G401 (cell line): ENCODE measurements at regions not wholly inside any gene's neighbourhood (a gene's known extent, or its start where the extent isn't known, plus 50 kb on each side); places are given as distances from the start of the nearest gene placed in this dataset.
A peak's percentile ranks its signal among the peaks of the same experiment; 100 is the strongest.

Source experiments
- DNase-seq: peaks from one replicate; pipeline ENCODE4 v3.0.0-alpha.2; 2015; ENCODE audit warnings: low spot score
- in situ Hi-C: cut with HindIII; loops from 2 replicates; pipeline ENCODE4 v1.10.0; 2016; ENCODE audit warnings: low sequenced_read_pairs, mixed read lengths

DNA sequence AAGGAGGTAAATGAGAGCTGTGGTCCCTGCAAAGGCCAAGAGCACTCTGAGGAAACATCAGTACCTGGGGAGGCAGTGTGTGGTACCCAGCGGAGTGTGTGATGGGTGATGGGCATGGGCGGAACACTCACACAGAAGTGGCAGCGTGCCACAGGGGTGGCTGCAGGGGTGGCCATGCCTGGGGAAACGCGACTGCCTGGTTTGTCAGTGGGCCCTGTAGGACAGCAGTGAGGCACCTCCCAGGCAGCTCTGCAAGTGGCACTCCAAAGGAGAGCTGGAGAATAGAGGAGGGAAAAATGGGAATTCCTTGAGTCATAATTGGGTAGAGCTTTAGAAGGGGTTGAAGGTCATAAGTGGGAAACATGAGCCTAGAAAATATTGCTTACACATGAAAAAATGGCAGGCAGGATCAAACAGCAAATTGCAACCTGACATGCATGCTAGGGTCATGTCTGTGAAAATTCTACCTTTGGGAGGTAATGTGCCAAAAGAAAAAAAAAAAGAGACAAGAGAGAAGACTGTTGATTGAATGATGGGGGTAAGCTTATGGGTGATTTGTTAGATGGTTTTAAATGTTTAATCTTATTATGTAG, 138.4 kb downstream of the RPLP1 start:
- no peak for DNase-seq
- in situ Hi-C loops: no loop called here

- no peak for DNase-seq
- in situ Hi-C loops: no loop called here
Measured at GRCh38 chr15:69591905-69592508, 139.4 kb downstream of the RPLP1 start.

- no peak for DNase-seq
- in situ Hi-C loops: no loop called here
Measured at GRCh38 chr15:69592954-69593353, 140.3 kb downstream of the RPLP1 start.

DNA sequence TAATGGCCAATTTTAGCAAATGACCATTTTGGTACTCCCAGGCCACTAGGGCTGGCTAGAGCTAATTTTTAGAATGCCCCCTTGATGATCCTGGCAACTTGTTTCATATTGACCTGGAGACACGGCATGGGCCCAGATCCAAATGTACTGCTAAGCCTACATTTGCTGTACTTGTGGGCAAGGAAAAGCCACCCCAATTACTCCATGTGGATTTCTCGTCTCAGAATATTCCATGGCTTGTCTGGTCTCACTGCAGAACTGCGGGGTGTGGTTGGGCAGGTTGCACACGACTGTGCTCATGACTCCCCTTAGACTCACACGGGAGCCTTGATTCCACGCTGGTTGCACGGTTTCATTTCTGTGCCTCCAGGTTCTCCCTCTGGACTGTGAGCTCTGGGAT, 140.9 kb downstream of the RPLP1 start:
- in situ Hi-C loops: no loop called here
- no peak for DNase-seq

- peak; percentile 28 for DNase-seq
- in situ Hi-C loops: no loop called here
Measured at GRCh38 chr15:69593981-69594966, 141.7 kb downstream of the RPLP1 start.

GRCh38 chr15:69595009-69595791, 142.6 kb downstream of the RPLP1 start:
- in situ Hi-C loops: no loop called here
- peak; percentile 45 for DNase-seq

DNA sequence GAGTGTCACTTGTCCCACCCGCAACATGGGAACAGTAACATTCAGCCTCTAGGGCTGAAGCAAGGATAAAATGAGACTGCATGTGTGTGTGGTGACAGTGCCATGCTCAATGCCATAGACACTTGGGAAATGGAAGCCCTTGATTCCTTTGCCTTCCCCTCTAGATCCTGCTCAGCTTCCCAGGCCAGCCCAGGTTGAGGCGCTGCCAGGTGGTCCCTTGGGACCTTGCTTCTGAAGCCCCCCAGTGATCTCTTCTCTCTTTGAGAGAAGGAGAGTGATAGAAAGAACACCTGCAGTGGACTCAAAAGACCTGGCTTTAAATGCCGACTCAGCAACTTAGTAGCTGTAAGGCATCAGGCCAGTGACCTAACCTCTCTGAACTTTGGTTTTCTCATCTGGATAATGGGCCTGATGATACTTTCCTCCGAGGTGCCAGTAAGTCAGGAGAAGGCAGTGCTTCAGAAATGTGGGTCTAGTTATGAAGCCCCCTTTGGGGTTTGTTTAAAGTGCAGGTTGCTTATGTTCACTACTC, 144.5 kb downstream of the RPLP1 start:
- no peak for DNase-seq
- in situ Hi-C loops: no loop called here

- in situ Hi-C loops: no loop called here
- no peak for DNase-seq
Measured at GRCh38 chr15:69599271-69599670, 146.7 kb downstream of the RPLP1 start.

DNA sequence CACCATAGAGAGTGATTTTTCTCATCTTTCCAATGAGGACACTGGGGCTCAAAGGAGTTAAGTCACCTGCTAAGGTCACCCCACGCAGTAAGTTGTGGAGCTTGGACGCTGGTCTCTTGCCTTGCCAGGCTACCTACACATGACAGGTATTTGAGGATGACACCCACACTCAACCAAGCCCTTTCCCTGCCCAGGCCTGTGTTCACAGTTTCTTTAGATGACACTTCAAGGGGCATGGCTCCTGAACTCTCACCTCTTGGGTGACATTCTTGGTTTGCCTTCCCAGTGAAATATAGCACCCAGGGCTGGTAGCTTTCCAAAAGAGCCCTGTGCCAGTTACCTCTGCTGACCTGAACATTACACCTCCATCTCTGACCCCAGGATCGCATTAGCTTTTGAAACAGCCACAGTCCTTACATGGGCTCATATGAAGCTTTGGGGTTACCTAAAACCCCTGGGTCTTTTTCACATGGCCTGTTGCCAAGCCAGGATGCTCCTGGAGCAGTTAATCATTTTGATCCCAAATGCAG, 148.0 kb downstream of the RPLP1 start:
- in situ Hi-C loops: no loop called here
- DNase-seq: no peak

DNA sequence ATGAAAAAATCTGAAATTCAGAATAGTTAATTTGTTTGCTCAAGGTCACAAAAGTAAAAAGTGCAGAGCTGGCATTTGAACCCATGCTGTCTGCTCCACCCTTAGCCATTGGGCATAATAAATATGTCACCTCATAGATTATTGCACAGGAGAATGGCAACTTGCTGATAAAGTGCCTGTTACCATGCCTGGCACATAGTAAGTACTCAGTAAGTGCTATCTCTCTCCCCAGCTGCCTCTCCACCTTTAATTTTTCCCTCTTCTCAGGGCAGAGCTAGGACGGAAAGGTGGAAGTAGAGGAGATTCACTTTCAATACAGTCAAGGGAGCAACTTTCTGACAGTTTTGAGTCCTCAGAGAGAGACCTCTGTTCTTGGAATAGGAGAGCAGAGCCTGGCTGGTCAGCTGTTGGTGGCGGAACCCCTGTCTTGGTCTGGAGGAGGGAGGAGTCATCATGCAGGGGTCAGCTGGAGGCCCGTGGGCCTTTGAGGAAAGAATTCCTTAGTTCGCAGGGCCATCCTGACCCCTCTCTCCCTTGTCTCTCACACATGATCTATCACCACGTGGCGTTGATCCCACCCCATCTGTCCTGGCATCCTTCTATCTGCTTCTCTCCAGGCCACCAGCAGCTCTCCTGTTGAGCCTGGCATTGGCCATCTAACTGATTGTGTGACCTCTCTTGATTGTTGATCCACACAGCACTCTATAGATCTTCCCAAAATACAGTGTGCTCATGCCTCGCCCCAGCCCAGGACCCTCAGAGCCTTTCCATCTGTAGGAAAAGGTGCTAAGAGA, 149.3 kb downstream of the RPLP1 start:
- in situ Hi-C loops: no loop called here

GRCh38 chr15:69602921-69603320, 150.3 kb downstream of the RPLP1 start:
- in situ Hi-C loops: no loop called here
- no peak for DNase-seq

More for the DNA sequence above, 149.3 kb downstream of the RPLP1 start:
- no peak for DNase-seq

- DNase-seq: no peak
- in situ Hi-C loops: no loop called here
Measured at GRCh38 chr15:69603369-69604071, 150.9 kb downstream of the RPLP1 start.

GRCh38 chr15:69604072-69604411, 151.4 kb downstream of the RPLP1 start:
- no peak for DNase-seq
- in situ Hi-C loops: no loop called here

DNA sequence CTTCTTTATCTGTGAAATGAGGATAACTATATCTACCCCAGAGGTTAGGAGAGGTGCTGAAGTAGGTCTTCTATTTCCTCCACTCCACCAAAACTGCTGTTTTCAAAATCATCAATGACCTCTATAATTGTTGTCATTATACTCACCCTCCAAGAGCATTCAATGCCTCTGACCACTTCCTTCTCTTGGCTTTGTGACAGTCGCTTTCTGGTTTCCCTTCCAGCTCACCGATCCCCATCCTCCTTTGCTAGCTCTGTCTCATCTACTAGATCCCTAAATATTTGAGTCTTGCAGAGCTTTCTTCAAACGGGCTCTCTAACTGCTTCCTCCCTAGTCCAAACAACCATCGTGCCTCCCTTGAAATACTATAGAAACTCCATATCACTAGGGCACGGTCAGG, 153.5 kb downstream of the RPLP1 start:
- in situ Hi-C loops: no loop called here
- no peak for DNase-seq

DNA sequence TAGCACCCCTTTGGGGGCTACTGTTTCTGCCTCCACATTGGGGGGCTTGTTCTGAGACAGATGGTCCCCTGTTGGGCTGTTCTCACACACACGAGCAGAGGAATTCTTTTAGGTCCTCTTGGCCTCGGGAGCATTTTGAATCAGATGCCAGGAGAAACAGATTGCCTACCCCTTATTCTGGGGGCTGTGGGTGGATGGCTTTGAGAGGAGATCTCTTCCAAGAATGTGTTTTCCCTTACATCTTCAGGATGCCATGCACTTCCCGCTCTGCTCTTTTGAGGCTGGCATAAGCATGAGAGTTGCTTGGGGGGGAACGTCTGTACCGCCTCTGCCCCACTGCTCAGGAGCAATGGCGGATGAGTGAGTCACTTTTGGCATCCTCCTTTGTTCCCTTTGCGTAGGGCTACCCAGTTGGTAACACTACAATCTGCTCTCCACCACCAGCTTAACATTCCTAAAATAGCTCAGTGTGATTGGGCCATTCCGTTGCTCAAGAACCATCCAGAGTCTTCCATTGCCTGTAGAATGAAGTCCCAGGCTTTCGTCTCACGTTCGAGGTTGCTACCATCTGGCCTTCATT, 154.4 kb downstream of the RPLP1 start:
- DNase-seq: peak; percentile 15
- in situ Hi-C loops: no loop called here

GRCh38 chr15:69608661-69609060, 156.0 kb downstream of the RPLP1 start:
- in situ Hi-C loops: no loop called here
- DNase-seq: no peak

DNA sequence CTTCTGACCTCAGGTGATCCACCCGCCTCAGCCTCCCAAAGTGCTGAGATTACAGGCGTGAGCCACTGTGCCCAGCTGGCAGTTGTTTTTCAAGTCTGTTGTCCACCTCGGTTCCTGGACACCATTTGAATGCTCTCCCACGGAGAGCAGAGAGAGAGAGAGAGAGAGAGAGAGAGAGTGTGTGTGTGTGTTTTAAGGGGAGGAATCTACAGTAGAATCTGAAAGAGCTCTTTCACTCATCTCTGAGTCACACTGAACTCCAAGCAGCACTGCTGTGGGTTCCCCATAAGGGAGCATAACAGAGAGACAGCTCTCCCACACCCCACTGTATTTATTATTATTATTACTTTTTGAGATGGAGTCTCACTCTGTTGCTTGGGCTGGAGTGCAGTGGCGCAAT, 156.6 kb downstream of the RPLP1 start:
- in situ Hi-C loops: no loop called here
- DNase-seq: no peak
